Gastroesophageal sphincter (tissue), 3 donors: ENCODE measurements at regions not wholly inside any gene's neighbourhood (a gene's known extent, or its start where the extent isn't known, plus 50 kb on each side); places are given as distances from the start of the nearest gene placed in this dataset.

Source experiments
- POLR2A ChIP-seq, 2 donors: fragments of 450-650 bp; IDR thresholded peaks; one replicate each; pipeline ENCODE4 v1.6.1; 2017; ENCODE audit warnings: antibody characterized with exemption in 2 of 2, mild to moderate bottlenecking in 2 of 2, moderate library complexity in 1 of 2
- POLR2AphosphoS5 ChIP-seq: sonication (generic); formaldehyde crosslinking; IDR thresholded peaks from one replicate; pipeline ENCODE4 v1.6.1; 2017; ENCODE audit warnings: antibody characterized with exemption
- TF ChIP-seq, protein P1 (sequence below), 4 experiments: fragments of 200-600 bp in 2 of 4; fragments of 450-650 bp in 2 of 4; sonication (generic) in 1 of 4; IDR thresholded peaks; one replicate each; pipeline ENCODE4 v1.5.1; 2017 to 2019; ENCODE audit warnings: antibody characterized with exemption in 4 of 4, mild to moderate bottlenecking in 2 of 4, moderate library complexity in 2 of 4

DNA sequence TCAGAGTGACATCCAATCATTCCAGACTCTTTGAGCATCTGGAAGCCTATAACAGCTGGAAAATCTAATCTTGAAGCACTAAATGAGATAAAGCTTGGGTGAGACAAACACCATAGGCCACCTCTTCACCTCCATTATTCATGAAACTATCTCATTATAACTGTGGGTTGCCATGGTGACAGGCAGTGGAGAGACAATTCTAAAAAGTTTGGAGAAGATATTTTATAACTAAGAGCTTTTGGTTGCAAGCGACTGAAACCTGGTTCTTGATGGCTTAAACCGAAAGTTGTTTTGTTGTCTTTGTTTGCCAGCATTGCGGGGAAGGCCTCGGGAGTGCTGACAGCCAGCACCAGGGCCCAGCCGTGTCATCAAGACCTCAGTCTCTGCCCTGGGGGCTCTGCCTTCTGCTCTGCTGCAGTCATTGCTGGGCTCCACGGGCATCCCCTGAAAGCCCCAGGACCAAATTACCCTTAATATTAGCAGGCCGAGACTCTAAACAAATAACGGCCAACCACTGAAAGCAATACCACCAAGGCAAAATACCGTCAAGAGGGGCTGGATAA lies 353.6 kb upstream of the SFSWAP start:
- TF ChIP-seq, protein P1, sequence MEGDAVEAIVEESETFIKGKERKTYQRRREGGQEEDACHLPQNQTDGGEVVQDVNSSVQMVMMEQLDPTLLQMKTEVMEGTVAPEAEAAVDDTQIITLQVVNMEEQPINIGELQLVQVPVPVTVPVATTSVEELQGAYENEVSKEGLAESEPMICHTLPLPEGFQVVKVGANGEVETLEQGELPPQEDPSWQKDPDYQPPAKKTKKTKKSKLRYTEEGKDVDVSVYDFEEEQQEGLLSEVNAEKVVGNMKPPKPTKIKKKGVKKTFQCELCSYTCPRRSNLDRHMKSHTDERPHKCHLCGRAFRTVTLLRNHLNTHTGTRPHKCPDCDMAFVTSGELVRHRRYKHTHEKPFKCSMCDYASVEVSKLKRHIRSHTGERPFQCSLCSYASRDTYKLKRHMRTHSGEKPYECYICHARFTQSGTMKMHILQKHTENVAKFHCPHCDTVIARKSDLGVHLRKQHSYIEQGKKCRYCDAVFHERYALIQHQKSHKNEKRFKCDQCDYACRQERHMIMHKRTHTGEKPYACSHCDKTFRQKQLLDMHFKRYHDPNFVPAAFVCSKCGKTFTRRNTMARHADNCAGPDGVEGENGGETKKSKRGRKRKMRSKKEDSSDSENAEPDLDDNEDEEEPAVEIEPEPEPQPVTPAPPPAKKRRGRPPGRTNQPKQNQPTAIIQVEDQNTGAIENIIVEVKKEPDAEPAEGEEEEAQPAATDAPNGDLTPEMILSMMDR (IDR thresholded peaks at IDR 0.05): no peak
- TF ChIP-seq POLR2A (IDR thresholded peaks at IDR 0.05) (no peak), POLR2AphosphoS5 (no peak)
